ENCODE measurements at regions not wholly inside any gene's neighbourhood (a gene's known extent, or its start where the extent isn't known, plus 50 kb on each side); places are given as distances from the start of the nearest gene placed in this dataset.

DNA sequence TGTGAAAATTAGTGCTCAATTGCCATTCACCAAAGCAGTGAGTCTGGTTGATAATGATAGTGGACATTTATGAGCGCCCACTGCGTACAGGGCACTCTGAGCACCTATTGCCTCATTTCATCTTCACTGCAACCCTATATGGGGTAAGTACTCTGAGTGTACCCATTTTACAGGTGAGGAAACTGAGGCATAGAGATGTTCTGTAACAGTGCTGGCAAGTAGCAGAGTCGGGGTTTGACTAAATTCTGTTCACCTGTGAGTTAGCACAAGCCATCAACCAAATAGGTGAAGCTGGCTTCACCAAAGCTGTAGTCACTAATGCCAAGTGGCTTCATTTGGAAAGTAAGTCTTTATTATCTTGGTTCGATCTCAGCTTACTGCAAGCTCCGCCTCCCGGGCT is 135.8 kb downstream of the SPAG6 start:
- no peak for DNase-seq (ENCODE audit: low spot score)
- no peaks in the 10 kb centered on the region for H3K9me3 Mint-ChIP-seq (ENCODE audit: unreplicated experiment)
- H3K27ac Mint-ChIP-seq (ENCODE audit: unreplicated experiment), result no peak overlapping the region
- H3K4me3 Mint-ChIP-seq (ENCODE audit: unreplicated experiment), result no peak overlapping the region
- H3K27me3 Mint-ChIP-seq (ENCODE audit: unreplicated experiment), result peaks cover 17% of the 10 kb centered on the region
- H3K4me1 Mint-ChIP-seq (ENCODE audit: unreplicated experiment), result peaks cover 15% of the 10 kb centered on the region
- TF ChIP-seq, protein P1, sequence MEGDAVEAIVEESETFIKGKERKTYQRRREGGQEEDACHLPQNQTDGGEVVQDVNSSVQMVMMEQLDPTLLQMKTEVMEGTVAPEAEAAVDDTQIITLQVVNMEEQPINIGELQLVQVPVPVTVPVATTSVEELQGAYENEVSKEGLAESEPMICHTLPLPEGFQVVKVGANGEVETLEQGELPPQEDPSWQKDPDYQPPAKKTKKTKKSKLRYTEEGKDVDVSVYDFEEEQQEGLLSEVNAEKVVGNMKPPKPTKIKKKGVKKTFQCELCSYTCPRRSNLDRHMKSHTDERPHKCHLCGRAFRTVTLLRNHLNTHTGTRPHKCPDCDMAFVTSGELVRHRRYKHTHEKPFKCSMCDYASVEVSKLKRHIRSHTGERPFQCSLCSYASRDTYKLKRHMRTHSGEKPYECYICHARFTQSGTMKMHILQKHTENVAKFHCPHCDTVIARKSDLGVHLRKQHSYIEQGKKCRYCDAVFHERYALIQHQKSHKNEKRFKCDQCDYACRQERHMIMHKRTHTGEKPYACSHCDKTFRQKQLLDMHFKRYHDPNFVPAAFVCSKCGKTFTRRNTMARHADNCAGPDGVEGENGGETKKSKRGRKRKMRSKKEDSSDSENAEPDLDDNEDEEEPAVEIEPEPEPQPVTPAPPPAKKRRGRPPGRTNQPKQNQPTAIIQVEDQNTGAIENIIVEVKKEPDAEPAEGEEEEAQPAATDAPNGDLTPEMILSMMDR (IDR thresholded peaks at IDR 0.05; ENCODE audit: unreplicated experiment), result no peak
- H3K36me3 Mint-ChIP-seq (ENCODE audit: low read depth, unreplicated experiment), result no peaks in the 10 kb centered on the region

DNA sequence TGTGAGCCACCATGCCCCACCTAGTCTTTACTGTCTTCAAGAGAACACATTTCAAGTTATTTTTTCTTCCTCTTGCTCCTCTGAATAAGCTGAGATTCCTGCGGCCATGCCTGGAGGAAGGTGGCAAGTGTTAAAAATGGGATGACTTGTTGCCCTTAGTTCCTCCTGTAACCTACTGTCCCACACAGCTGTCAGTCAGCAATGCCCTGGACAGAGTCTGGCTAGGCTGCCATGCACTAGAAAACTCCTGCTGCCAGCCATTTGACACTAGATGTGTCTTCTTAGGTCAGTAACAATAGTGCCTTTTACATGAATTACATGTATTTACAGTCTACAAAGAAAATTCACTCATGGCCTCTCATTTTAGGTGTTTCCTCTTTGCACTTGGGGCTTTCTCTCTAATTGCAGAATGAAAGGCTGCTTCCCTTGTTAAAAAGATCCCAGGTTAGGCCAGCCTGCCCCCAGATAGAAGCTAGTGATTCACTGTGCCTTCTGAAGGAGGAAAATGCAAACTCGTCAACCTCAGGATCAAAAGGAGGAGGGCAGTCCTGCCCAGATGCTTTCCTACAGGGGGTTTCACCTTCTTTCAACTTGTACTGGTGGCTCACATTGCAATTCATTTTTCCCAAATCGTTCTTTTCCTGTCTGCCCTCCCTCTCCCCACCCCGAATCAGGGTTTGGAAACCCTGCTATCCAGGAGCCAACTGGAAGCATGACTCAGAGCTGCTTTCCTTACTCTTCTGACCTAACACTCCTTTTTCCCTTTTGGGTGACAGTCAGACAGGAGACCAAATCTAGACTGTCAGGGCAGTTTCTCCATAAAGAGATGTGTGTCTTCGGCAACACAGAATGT is 136.6 kb downstream of the SPAG6 start:
- Mint-ChIP-seq H3K27me3 (ENCODE audit: unreplicated experiment) (peaks cover 17% of the 10 kb centered on the region), H3K4me1 (ENCODE audit: unreplicated experiment) (peaks cover 10% of the 10 kb centered on the region), H3K27ac (ENCODE audit: unreplicated experiment) (no peak overlapping the region), H3K4me3 (ENCODE audit: unreplicated experiment) (no peak overlapping the region), H3K36me3 (ENCODE audit: low read depth, unreplicated experiment) (no peaks in the 10 kb centered on the region), H3K9me3 (ENCODE audit: unreplicated experiment) (no peaks in the 10 kb centered on the region)
- TF ChIP-seq, protein P1 (IDR thresholded peaks at IDR 0.05; ENCODE audit: unreplicated experiment), result no peak
- no peak for DNase-seq (ENCODE audit: low spot score)

- H3K4me3 Mint-ChIP-seq (ENCODE audit: unreplicated experiment), result no peak overlapping the region
- no peaks in the 10 kb centered on the region for H3K9me3 Mint-ChIP-seq (ENCODE audit: unreplicated experiment)
- no peak for DNase-seq (ENCODE audit: low spot score)
- H3K4me1 Mint-ChIP-seq (ENCODE audit: unreplicated experiment), result peaks cover 9% of the 10 kb centered on the region
- TF ChIP-seq, protein P1 (IDR thresholded peaks at IDR 0.05; ENCODE audit: unreplicated experiment), result no peak
- H3K27me3 Mint-ChIP-seq (ENCODE audit: unreplicated experiment), result peaks cover 16% of the 10 kb centered on the region
- no peaks in the 10 kb centered on the region for H3K36me3 Mint-ChIP-seq (ENCODE audit: low read depth, unreplicated experiment)
- H3K27ac Mint-ChIP-seq (ENCODE audit: unreplicated experiment), result no peak overlapping the region
These were observed 137.8 kb downstream of the SPAG6 start for GRCh38 chr10:22483132-22483531.
